WTC11 (cell line): ENCODE measurements at regions not wholly inside any gene's neighbourhood (a gene's known extent, or its start where the extent isn't known, plus 50 kb on each side); places are given as distances from the start of the nearest gene placed in this dataset.

Experiments used
- SP1 ChIP-seq: sonication (generic); formaldehyde crosslinking; conservative IDR thresholded peaks from 2 replicates; pipeline ENCODE4 v1.8.1; 2022; ENCODE audit warnings: missing genetic modification reagents
- TF ChIP-seq, protein P1 (sequence below): fragments of 200-600 bp; IDR thresholded peaks from 2 replicates; pipeline ENCODE4 v1.8.0; 2022; ENCODE audit warnings: antibody characterized with exemption
- TF ChIP-seq, protein P2 (sequence below): sonication (generic); formaldehyde crosslinking; IDR thresholded peaks from 2 replicates; pipeline ENCODE4 v1.8.1; 2023; ENCODE audit warnings: mild to moderate bottlenecking, missing genetic modification reagents, moderate library complexity
- TF ChIP-seq, protein P3 (sequence below): sonication (generic); formaldehyde crosslinking; IDR thresholded peaks from 2 replicates; pipeline ENCODE4 v1.8.1; 2022; ENCODE audit warnings: missing genetic modification reagents, borderline replicate concordance

DNA sequence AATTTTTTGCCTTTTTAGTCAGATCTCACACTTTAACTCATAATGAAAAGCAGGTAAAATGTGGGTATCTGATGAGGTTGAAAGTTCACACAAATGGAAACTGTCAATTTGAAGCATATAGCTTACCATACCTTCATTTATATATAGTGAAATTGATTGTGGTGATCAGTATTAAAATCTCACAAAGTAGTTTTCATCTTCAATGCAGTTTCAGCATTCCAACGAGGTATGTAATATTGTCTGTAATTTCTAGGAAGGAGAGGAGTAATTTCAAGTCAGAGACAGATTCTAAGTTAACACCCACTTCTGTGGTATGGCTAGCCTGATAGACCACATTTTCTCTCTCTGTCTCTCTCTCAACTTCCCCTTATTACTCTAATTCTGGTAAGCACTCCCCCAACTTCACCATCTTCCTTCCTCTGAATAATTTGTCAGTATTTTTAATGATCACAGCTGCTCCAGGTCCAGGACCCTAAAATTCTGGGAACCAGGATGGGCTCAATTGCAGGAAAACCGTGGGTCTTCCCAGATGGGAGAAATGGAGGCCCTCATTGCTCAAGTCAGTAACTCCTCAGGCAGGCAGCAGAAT is 455.7 kb downstream of the FGF9 start:
- TF ChIP-seq, protein P1, sequence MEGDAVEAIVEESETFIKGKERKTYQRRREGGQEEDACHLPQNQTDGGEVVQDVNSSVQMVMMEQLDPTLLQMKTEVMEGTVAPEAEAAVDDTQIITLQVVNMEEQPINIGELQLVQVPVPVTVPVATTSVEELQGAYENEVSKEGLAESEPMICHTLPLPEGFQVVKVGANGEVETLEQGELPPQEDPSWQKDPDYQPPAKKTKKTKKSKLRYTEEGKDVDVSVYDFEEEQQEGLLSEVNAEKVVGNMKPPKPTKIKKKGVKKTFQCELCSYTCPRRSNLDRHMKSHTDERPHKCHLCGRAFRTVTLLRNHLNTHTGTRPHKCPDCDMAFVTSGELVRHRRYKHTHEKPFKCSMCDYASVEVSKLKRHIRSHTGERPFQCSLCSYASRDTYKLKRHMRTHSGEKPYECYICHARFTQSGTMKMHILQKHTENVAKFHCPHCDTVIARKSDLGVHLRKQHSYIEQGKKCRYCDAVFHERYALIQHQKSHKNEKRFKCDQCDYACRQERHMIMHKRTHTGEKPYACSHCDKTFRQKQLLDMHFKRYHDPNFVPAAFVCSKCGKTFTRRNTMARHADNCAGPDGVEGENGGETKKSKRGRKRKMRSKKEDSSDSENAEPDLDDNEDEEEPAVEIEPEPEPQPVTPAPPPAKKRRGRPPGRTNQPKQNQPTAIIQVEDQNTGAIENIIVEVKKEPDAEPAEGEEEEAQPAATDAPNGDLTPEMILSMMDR, result no peak
- TF ChIP-seq, protein P2, sequence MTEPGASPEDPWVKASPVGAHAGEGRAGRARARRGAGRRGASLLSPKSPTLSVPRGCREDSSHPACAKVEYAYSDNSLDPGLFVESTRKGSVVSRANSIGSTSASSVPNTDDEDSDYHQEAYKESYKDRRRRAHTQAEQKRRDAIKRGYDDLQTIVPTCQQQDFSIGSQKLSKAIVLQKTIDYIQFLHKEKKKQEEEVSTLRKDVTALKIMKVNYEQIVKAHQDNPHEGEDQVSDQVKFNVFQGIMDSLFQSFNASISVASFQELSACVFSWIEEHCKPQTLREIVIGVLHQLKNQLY (CRISPR knock-in tag), result no peak
- no peak for TF ChIP-seq SP1 (CRISPR knock-in tag)
- TF ChIP-seq, protein P3, sequence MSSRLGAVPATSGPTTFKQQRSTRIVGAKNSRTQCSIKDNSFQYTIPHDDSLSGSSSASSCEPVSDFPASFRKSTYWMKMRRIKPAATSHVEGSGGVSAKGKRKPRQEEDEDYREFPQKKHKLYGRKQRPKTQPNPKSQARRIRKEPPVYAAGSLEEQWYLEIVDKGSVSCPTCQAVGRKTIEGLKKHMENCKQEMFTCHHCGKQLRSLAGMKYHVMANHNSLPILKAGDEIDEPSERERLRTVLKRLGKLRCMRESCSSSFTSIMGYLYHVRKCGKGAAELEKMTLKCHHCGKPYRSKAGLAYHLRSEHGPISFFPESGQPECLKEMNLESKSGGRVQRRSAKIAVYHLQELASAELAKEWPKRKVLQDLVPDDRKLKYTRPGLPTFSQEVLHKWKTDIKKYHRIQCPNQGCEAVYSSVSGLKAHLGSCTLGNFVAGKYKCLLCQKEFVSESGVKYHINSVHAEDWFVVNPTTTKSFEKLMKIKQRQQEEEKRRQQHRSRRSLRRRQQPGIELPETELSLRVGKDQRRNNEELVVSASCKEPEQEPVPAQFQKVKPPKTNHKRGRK (CRISPR knock-in tag), result no peak
